Activated CD4-positive, alpha-beta T cell treated with anti-CD3 and anti-CD28 coated beads for 36 hours (primary cell): ENCODE measurements at regions not wholly inside any gene's neighbourhood (a gene's known extent, or its start where the extent isn't known, plus 50 kb on each side); places are given as distances from the start of the nearest gene placed in this dataset.
"Not testable (repeated sequence)": the region's sequence is repeated elsewhere in the genome, so short reads cannot be mapped to it uniquely, and the experiment has no call there.

Experiments used
- ATAC-seq: fragments of 200-7000 bp; cut with Tn5 transposase; one replicate; pipeline ENCODE4 v1.10.0; 2021; ENCODE audit warnings: mild to moderate bottlenecking, moderate library complexity
- CTCF ChIA-PET: fragments of 350-600 bp; sonication (Branson Sonifier 250); formaldehyde crosslinking; loops from one replicate; lab custom pipeline; 2021; ENCODE audit warnings: antibody characterized with exemption; lab: Charles Lee
- POLR2A ChIA-PET: fragments of 350-600 bp; sonication (Branson Sonifier 250); formaldehyde crosslinking; loops from one replicate; lab custom pipeline; 2021; ENCODE audit warnings: antibody characterized with exemption, inconsistent platforms; lab: Charles Lee
- DNase-seq: peaks from one replicate; pipeline ENCODE4 v3.0.0-alpha.2; 2020
- H3K27ac Mint-ChIP-seq: one replicate; pipeline ENCODE4 v1.8.0; 2021; ENCODE audit warnings: mixed read lengths
- H3K27me3 Mint-ChIP-seq: one replicate; pipeline ENCODE4 v1.8.0; 2021; ENCODE audit warnings: mixed read lengths
- H3K36me3 Mint-ChIP-seq: one replicate; pipeline ENCODE4 v1.8.0; 2021; ENCODE audit warnings: low read depth, mixed read lengths
- H3K4me1 Mint-ChIP-seq: one replicate; pipeline ENCODE4 v1.8.0; 2021; ENCODE audit warnings: mixed read lengths
- H3K4me3 Mint-ChIP-seq: one replicate; pipeline ENCODE4 v1.8.0; 2021; ENCODE audit warnings: mild to moderate bottlenecking, moderate library complexity, mixed read lengths
- H3K9me3 Mint-ChIP-seq: one replicate; pipeline ENCODE4 v1.8.0; 2021; ENCODE audit warnings: low read depth, mixed read lengths
- intact Hi-C, 2 experiments: fragments of 100-400 bp; cut with DNase I in 1 of 2; cut with micrococcal nuclease in 1 of 2; formaldehyde crosslinking; loops; one replicate each; pipeline versions ENCODE4 v1.14.2 to v1.15.1; 2022 to 2024; cut with DNase I, micrococcal nuclease

- H3K27ac Mint-ChIP-seq, CTCF ChIA-PET, ATAC-seq, H3K4me1 Mint-ChIP-seq, DNase-seq, H3K9me3 Mint-ChIP-seq, intact Hi-C loops, H3K4me3 Mint-ChIP-seq, H3K27me3 Mint-ChIP-seq, H3K36me3 Mint-ChIP-seq, POLR2A ChIA-PET: not testable (repeated sequence)
Observed at GRCh38 chr20:30297878-30298595, 959.4 kb upstream of the DEFB115 start.

- POLR2A ChIA-PET, CTCF ChIA-PET: not testable (repeated sequence)
Observed at GRCh38 chr20:30300220-30300642, 957.2 kb upstream of the DEFB115 start.

DNA sequence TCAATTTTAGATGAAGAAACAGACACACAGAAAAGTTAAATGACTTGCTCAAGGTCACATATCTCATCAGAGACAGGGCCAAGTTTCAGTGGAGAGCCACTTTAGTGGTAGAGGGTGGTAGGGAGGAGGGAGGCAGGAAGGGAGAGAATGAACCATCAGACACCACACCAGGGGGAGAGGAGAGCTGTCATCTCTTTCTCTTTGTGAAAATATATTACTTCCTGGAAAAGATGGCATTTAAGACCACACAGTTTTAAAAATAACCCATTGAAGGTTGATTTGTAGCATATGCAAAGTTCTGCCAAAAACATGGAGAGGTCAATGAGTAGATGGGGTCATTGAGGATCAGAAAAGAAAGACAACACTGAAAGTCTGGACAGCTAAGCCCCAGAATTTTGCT is 954.7 kb upstream of the DEFB115 start:
- H3K27ac Mint-ChIP-seq, H3K4me3 Mint-ChIP-seq, CTCF ChIA-PET, H3K9me3 Mint-ChIP-seq, POLR2A ChIA-PET, DNase-seq, H3K4me1 Mint-ChIP-seq, H3K36me3 Mint-ChIP-seq, ATAC-seq, H3K27me3 Mint-ChIP-seq, intact Hi-C loops: not testable (repeated sequence)

More at GRCh38 chr20:30300220-30300642, 957.2 kb upstream of the DEFB115 start:
- ATAC-seq, DNase-seq, H3K9me3 Mint-ChIP-seq, H3K4me1 Mint-ChIP-seq, H3K27ac Mint-ChIP-seq, H3K36me3 Mint-ChIP-seq, intact Hi-C loops, H3K27me3 Mint-ChIP-seq, H3K4me3 Mint-ChIP-seq: not testable (repeated sequence)

- DNase-seq, H3K9me3 Mint-ChIP-seq, CTCF ChIA-PET, H3K36me3 Mint-ChIP-seq, ATAC-seq, intact Hi-C loops, POLR2A ChIA-PET, H3K27ac Mint-ChIP-seq, H3K27me3 Mint-ChIP-seq, H3K4me3 Mint-ChIP-seq, H3K4me1 Mint-ChIP-seq: not testable (repeated sequence)
Observed at GRCh38 chr20:30309938-30310337, 947.5 kb upstream of the DEFB115 start.

DNA sequence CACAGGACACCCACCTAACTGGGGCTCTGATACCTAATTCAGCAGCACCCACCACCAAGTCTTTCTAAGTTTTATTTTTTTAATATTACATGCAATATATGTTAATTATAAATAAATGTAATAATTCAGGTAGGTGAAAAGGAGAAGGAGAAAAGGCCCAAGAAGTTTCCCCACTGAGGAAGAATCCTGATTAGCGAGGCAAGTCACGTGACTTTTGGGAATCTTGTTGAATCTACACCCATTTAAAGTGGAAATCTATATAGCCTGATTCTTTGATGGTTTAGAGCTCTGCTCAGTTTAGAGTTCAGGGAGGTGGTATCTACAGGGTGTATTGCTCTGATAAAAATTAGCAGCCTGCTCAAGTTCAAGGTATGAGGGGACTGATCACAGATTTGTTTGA is 947.1 kb upstream of the DEFB115 start:
- H3K27ac Mint-ChIP-seq, POLR2A ChIA-PET, H3K36me3 Mint-ChIP-seq, CTCF ChIA-PET, H3K9me3 Mint-ChIP-seq, DNase-seq, ATAC-seq, intact Hi-C loops, H3K4me1 Mint-ChIP-seq, H3K27me3 Mint-ChIP-seq, H3K4me3 Mint-ChIP-seq: not testable (repeated sequence)

DNA sequence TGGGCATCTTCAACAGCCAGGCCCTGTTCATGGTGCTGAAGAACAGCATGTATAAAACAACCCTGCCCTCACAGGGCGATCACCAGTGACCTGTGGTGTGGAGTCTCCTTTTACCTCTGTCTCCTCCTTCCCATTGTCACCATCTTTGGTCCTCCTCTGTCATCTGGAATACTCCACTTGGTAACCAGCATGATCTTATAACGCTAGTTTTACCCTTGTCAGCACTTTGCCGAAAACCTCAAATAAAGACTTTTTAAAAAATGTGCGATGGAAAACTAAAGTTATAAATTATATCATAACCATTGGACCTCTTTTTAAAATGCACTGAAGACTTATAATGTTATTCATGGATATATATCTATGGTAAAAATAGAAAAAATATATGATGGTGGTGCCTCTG is 945.2 kb upstream of the DEFB115 start:
- H3K27me3 Mint-ChIP-seq, POLR2A ChIA-PET: not testable (repeated sequence)

DNA sequence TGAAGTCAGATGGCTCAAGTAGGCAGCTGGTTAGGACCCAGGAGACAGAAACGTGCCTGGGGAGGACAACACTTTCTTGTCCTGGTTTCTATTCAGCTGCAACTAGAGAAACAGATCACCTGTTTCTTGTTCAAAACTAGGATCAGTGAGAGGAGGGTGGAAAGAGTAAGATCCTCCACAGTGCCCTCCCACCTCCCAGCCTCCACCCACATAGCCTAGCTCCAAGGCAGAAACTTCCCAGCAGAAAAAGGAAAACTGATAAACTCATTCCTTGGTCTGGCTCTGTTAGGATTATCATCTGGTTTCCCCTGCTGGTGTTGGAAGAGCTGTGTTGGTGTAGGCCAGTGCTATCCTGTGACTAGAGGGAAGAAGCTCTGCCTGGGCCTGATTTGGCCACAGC is 943.8 kb upstream of the DEFB115 start:
- POLR2A ChIA-PET, intact Hi-C loops, DNase-seq, CTCF ChIA-PET, H3K9me3 Mint-ChIP-seq, ATAC-seq, H3K4me1 Mint-ChIP-seq, H3K4me3 Mint-ChIP-seq, H3K27ac Mint-ChIP-seq, H3K36me3 Mint-ChIP-seq: not testable (repeated sequence)
- peaks cover 12% of the 10 kb centered on the region for H3K27me3 Mint-ChIP-seq

More for the DNA sequence above, 945.2 kb upstream of the DEFB115 start:
- H3K27ac Mint-ChIP-seq, DNase-seq, H3K4me1 Mint-ChIP-seq, intact Hi-C loops, CTCF ChIA-PET, H3K4me3 Mint-ChIP-seq, H3K36me3 Mint-ChIP-seq, ATAC-seq, H3K9me3 Mint-ChIP-seq: not testable (repeated sequence)

DNA sequence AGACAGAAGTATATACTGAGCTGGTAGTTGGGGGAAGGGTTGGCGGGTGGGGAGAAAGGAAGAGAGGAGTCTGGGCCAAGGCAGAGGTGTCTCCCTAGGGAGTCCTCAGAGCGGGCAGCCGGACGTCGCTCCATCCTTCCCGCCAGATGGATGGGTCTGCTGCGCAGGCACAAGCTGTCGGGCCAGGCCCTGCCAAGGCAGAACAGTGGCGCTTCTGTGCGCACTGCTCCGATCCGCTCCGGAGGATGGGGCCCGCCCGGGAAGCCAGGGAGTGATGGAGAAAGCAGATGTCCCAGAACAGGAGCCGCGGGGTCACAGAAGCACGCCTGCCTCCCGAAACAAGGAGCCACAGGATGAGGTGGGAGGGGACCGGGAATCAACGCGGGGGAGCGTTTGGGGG is 941.4 kb upstream of the DEFB115 start:
- H3K9me3 Mint-ChIP-seq, ATAC-seq, H3K27ac Mint-ChIP-seq, DNase-seq, H3K4me1 Mint-ChIP-seq, H3K4me3 Mint-ChIP-seq, H3K36me3 Mint-ChIP-seq, intact Hi-C loops, CTCF ChIA-PET, POLR2A ChIA-PET: not testable (repeated sequence)
- peaks cover 12% of the 10 kb centered on the region for H3K27me3 Mint-ChIP-seq

DNA sequence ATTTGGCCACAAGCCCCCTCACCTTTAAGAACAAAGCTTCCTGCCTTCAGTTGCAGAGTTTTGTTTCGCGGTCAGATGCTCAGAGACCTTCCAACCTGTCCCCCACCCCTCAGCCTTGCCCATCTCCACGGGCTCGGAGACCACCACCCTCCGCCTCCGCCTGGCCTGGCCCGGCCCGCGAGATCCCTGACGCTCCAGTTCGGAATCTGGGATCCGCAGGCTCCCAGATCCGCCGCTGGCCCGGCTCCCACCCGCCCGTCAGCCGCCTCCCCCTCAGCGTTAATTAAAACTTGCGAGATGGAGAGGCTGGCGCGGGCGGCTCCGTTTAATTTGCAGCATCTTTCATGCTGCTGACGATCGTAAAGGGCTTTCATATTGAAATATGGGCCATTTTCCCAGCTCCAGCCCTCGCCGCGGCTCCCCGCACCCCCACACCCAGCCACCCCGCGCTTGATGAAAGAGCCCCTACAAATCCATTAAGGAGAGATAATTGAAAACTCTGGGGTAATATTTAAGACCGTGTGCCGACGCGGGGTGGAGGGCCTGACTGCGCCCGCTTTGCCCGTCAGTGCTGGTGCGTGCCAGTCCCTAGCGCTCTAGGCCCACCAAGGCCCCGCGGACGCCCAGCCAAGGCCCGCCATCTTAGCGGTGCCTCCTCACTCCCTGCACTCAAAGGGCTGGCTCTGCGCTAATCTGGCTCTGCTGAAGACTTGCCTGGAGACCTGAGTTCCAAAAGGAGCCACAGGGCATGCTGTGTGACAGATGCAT is 940.7 kb upstream of the DEFB115 start:
- peaks cover 12% of the 10 kb centered on the region for H3K27me3 Mint-ChIP-seq
- H3K27ac Mint-ChIP-seq, POLR2A ChIA-PET, H3K36me3 Mint-ChIP-seq, CTCF ChIA-PET, DNase-seq, ATAC-seq, H3K9me3 Mint-ChIP-seq, H3K4me1 Mint-ChIP-seq, H3K4me3 Mint-ChIP-seq, intact Hi-C loops: not testable (repeated sequence)

- POLR2A ChIA-PET: not testable (repeated sequence)
Observed at GRCh38 chr20:30333744-30334143, 923.7 kb upstream of the DEFB115 start.

DNA sequence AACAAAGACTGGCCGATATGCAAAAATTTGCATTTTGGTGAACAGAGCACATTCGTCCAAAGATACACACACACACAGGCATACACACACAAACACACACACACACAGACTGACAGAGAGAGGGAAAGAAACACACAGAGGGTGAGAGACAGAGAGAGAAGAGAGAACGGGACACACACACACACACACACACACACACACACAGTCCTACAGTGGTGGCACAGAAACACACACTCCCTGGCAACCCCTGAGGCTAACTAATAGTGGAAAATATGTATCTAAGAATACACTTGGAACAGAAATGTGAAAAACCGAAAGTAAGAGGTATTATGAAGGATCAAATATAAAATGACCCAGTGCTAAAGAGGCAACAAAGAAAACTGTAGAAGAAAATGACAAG is 919.9 kb upstream of the DEFB115 start:
- H3K4me1 Mint-ChIP-seq, ATAC-seq, CTCF ChIA-PET, H3K27ac Mint-ChIP-seq, H3K4me3 Mint-ChIP-seq, POLR2A ChIA-PET, intact Hi-C loops, H3K9me3 Mint-ChIP-seq, DNase-seq, H3K27me3 Mint-ChIP-seq, H3K36me3 Mint-ChIP-seq: not testable (repeated sequence)

More at GRCh38 chr20:30333744-30334143, 923.7 kb upstream of the DEFB115 start:
- H3K27ac Mint-ChIP-seq, H3K4me1 Mint-ChIP-seq, H3K36me3 Mint-ChIP-seq, H3K4me3 Mint-ChIP-seq, CTCF ChIA-PET, DNase-seq, H3K9me3 Mint-ChIP-seq, intact Hi-C loops, H3K27me3 Mint-ChIP-seq, ATAC-seq: not testable (repeated sequence)

DNA sequence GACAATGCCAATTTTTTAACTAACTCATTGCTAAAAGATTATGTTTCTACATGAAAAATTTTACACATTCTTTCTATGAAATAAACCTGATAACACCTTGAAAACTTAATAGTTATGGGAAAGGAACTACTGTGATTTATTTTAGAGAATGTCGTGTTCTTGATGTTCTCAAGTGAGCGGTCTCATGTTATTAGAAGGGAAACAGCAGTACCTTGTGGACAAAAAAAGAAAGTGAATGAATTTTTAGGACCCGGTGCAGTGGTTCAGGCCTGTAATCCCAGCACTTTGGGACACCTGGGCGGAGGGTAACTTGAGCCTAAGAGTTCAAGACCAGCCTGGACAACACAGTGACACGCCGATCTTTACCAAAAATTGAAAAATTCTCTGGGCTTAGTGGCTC is 908.5 kb upstream of the DEFB115 start:
- H3K27me3 Mint-ChIP-seq, H3K27ac Mint-ChIP-seq, CTCF ChIA-PET, POLR2A ChIA-PET, intact Hi-C loops, H3K4me3 Mint-ChIP-seq, H3K9me3 Mint-ChIP-seq, DNase-seq, H3K36me3 Mint-ChIP-seq, ATAC-seq, H3K4me1 Mint-ChIP-seq: not testable (repeated sequence)
